OCI-LY1 (cell line): ENCODE measurements at regions not wholly inside any gene's neighbourhood (a gene's known extent, or its start where the extent isn't known, plus 50 kb on each side); places are given as distances from the start of the nearest gene placed in this dataset.

ENCODE experiments used
- H2AFZ ChIP-seq: fragments of 200-600 bp; sonication (generic), shearing (Covaris generic); 2 replicates; pipeline ENCODE4 v1.6.0; 2014; ENCODE audit warnings: antibody characterized with exemption, mild to moderate bottlenecking, low read length
- H3F3A ChIP-seq: fragments of 200-600 bp; sonication (generic), shearing (Covaris generic); 2 replicates; pipeline ENCODE4 v1.6.0; 2014; ENCODE audit warnings: mild to moderate bottlenecking, antibody characterized with exemption, low read length, moderate library complexity; ENCODE audit not compliant: insufficient read depth
- H3K27ac ChIP-seq: fragments of 200-600 bp; sonication (generic); 2 replicates; pipeline ENCODE4 v1.5.1; 2014; ENCODE audit warnings: low read length, mixed run types, mild to moderate bottlenecking, low read depth; ENCODE audit not compliant: poor library complexity, severe bottlenecking
- H3K27me3 ChIP-seq: fragments of 200-600 bp; sonication (generic); 2 replicates; pipeline ENCODE4 v1.6.0; 2014; ENCODE audit warnings: antibody characterized with exemption, mild to moderate bottlenecking, low read length, moderate library complexity; ENCODE audit not compliant: insufficient read depth
- H3K36me3 ChIP-seq: fragments of 200-600 bp; sonication (generic); 2 replicates; pipeline ENCODE4 v1.6.1; 2014; ENCODE audit warnings: mild to moderate bottlenecking, antibody characterized with exemption, low read length, moderate library complexity, mixed read lengths; ENCODE audit not compliant: insufficient read depth
- H3K4me1 ChIP-seq: fragments of 200-600 bp; sonication (generic); 2 replicates; pipeline ENCODE4 v1.5.1; 2014; ENCODE audit warnings: mild to moderate bottlenecking, low read length, moderate library complexity; ENCODE audit not compliant: insufficient read depth, severe bottlenecking
- H3K4me2 ChIP-seq: fragments of 200-600 bp; sonication (generic), shearing (Covaris generic); 2 replicates; pipeline ENCODE4 v1.6.1; 2014; ENCODE audit warnings: low read length
- H3K4me3 ChIP-seq: fragments of 200-600 bp; sonication (generic); 2 replicates; pipeline ENCODE4 v1.5.1; 2014; ENCODE audit warnings: low read length, low read depth, mild to moderate bottlenecking, mixed read lengths; ENCODE audit not compliant: poor library complexity, severe bottlenecking
- H3K79me2 ChIP-seq: fragments of 200-600 bp; shearing (Covaris generic); 2 replicates; pipeline ENCODE4 v1.6.1; 2016; ENCODE audit warnings: mixed run types, low read length, mixed read lengths; ENCODE audit not compliant: insufficient read depth
- H3K9ac ChIP-seq: fragments of 200-600 bp; sonication (generic), shearing (Covaris generic); 2 replicates; pipeline ENCODE4 v1.6.1; 2014; ENCODE audit warnings: mild to moderate bottlenecking, low read length, mixed read lengths
- H3K9me2 ChIP-seq: fragments of 200-600 bp; sonication (generic), shearing (Covaris generic); 2 replicates; pipeline ENCODE4 v1.6.1; 2014; ENCODE audit warnings: low read depth, mild to moderate bottlenecking, low read length, mixed read lengths
- H3K9me3 ChIP-seq: fragments of 200-600 bp; shearing (Covaris generic); 2 replicates; pipeline ENCODE4 v1.6.1; 2014; ENCODE audit warnings: low read length, mixed read lengths
- H4K20me1 ChIP-seq: fragments of 200-600 bp; sonication (generic), shearing (Covaris generic); 2 replicates; pipeline ENCODE4 v1.6.0; 2016; ENCODE audit warnings: mild to moderate bottlenecking, low read length; ENCODE audit not compliant: insufficient read depth
- CTCF ChIP-seq: fragments of 200-600 bp; sonication (generic), shearing (Covaris generic); IDR thresholded peaks from 2 replicates; pipeline ENCODE4 v1.5.1; 2017; ENCODE audit warnings: mild to moderate bottlenecking, antibody characterized with exemption, low read length, moderate library complexity, mixed read lengths
- EZH2 ChIP-seq: fragments of 200-600 bp; sonication (generic), shearing (Covaris generic); IDR thresholded peaks from 2 replicates; pipeline ENCODE4 v1.8.0; 2017; ENCODE audit warnings: borderline replicate concordance, mixed run types, mild to moderate bottlenecking, antibody characterized with exemption, low read length, moderate library complexity, mixed read lengths

GRCh38 chr5:52560366-52560765, 227.3 kb upstream of the ITGA1 start:
- H2AFZ ChIP-seq, result no peak overlapping the region
- H3K27ac ChIP-seq, result no peak overlapping the region
- H3K4me2 ChIP-seq, result no peak overlapping the region
- H3K9me2 ChIP-seq, result no peaks in the 10 kb centered on the region
- no peaks in the 10 kb centered on the region for H3K9me3 ChIP-seq
- H3K36me3 ChIP-seq, result no peaks in the 10 kb centered on the region
- H4K20me1 ChIP-seq, result no peaks in the 10 kb centered on the region
- H3K4me1 ChIP-seq, result no peaks in the 10 kb centered on the region
- H3K27me3 ChIP-seq, result no peaks in the 10 kb centered on the region
- no peaks in the 10 kb centered on the region for H3K79me2 ChIP-seq
- TF ChIP-seq EZH2, result no peak
- TF ChIP-seq CTCF, result no peak
- H3K9ac ChIP-seq, result no peak overlapping the region
- no peak overlapping the region for H3K4me3 ChIP-seq
- H3F3A ChIP-seq, result no peaks in the 10 kb centered on the region

- H4K20me1 ChIP-seq, result no peaks in the 10 kb centered on the region
- H3K27me3 ChIP-seq, result no peaks in the 10 kb centered on the region
- no peaks in the 10 kb centered on the region for H3K79me2 ChIP-seq
- H3F3A ChIP-seq, result no peaks in the 10 kb centered on the region
- no peaks in the 10 kb centered on the region for H3K9me3 ChIP-seq
- H3K9ac ChIP-seq, result no peak overlapping the region
- no peak overlapping the region for H3K4me3 ChIP-seq
- H3K4me1 ChIP-seq, result no peaks in the 10 kb centered on the region
- no peak for TF ChIP-seq EZH2
- TF ChIP-seq CTCF, result no peak
- H3K9me2 ChIP-seq, result no peaks in the 10 kb centered on the region
- no peak overlapping the region for H3K4me2 ChIP-seq
- no peaks in the 10 kb centered on the region for H3K36me3 ChIP-seq
- no peak overlapping the region for H3K27ac ChIP-seq
- H2AFZ ChIP-seq, result no peak overlapping the region
These were observed 225.2 kb upstream of the ITGA1 start for GRCh38 chr5:52562473-52562872.

DNA sequence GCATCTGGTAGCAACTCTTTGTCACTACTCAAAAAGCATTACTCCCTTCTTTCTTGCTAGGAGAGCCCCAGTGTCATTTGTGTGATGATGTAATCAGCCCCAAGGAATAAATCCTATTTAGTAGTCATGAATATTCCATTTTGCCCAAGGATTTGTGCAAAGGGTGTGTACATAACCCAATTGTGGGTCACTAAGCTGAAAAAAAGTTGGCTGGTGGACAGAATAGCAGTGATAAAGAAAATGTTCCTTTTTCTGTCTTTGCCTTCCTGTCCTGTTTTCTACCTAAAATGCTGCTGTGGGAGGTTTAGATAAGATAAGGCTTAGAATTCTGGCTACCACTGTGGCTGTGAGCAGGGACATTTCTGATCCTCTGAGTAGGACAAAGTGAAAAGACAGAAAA, 223.1 kb upstream of the ITGA1 start:
- Histone ChIP-seq H3K27me3 (no peaks in the 10 kb centered on the region), H3K4me2 (no peak overlapping the region), H2AFZ (no peak overlapping the region), H3K9me2 (no peaks in the 10 kb centered on the region), H3K9me3 (no peaks in the 10 kb centered on the region), H3K79me2 (no peaks in the 10 kb centered on the region), H3F3A (no peaks in the 10 kb centered on the region), H3K9ac (no peak overlapping the region), H3K4me3 (no peak overlapping the region), H3K4me1 (no peaks in the 10 kb centered on the region), H3K36me3 (no peaks in the 10 kb centered on the region), H4K20me1 (no peaks in the 10 kb centered on the region), H3K27ac (no peak overlapping the region)
- TF ChIP-seq CTCF (no peak), EZH2 (no peak)
